IMR-90 (cell line): ENCODE measurements at regions not wholly inside any gene's neighbourhood (a gene's known extent, or its start where the extent isn't known, plus 50 kb on each side); places are given as distances from the start of the nearest gene placed in this dataset.

Experiments used
- BHLHE40 ChIP-seq: fragments of 150-350 bp; IDR thresholded peaks from 2 replicates; pipeline ENCODE4 v1.6.1; 2016; ENCODE audit warnings: mild to moderate bottlenecking, low read depth, low read length
- CEBPB ChIP-seq: IDR thresholded peaks from 2 replicates; pipeline ENCODE4 v1.6.1; 2012; ENCODE audit warnings: low read depth, low read length, improper control_type of control experiment
- MXI1 ChIP-seq: IDR thresholded peaks from 2 replicates; pipeline ENCODE4 v1.6.1; 2012; ENCODE audit warnings: low read depth, mild to moderate bottlenecking, low read length, moderate library complexity, borderline replicate concordance
- POLR2A ChIP-seq: IDR thresholded peaks from 2 replicates; pipeline ENCODE4 v1.6.1; 2012; ENCODE audit warnings: mild to moderate bottlenecking, low read depth, low read length
- RAD21 ChIP-seq: IDR thresholded peaks from 2 replicates; pipeline ENCODE4 v1.6.1; 2012; ENCODE audit warnings: low read length, improper control_type of control experiment
- RCOR1 ChIP-seq: IDR thresholded peaks from 2 replicates; pipeline ENCODE4 v1.6.1; 2012; ENCODE audit warnings: mild to moderate bottlenecking, low read length, improper control_type of control experiment; ENCODE audit not compliant: insufficient replicate concordance
- TF ChIP-seq, protein P1 (sequence below): conservative IDR thresholded peaks from 2 replicates; pipeline ENCODE4 v1.5.1; 2012; ENCODE audit warnings: mild to moderate bottlenecking, low read depth, low read length, improper control_type of control experiment
- TF ChIP-seq, protein P2 (sequence below): fragments of 150-350 bp; IDR thresholded peaks from 2 replicates; pipeline ENCODE4 v1.6.1; 2017; ENCODE audit warnings: mild to moderate bottlenecking, antibody characterized with exemption, low read length, low read depth

DNA sequence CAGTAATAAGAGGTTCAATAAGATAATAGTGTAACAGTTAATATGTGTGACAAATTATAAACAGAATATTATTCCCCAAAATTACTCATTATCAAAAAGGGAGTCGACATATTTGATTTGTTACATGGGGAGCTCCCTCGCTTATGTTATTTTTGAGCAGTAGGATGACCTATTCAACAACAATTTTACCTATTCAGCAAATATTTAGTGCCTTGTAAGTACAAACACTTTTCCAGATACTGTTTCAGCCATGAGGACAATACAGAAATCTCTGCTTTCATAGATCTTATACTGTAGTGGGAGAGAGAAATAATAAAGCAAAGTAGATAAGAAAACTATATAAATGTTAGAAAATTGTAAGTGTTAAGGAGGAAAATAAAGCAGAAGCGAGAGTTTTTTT is 1342.8 kb upstream of the WWC1 start:
- TF ChIP-seq, protein P1, sequence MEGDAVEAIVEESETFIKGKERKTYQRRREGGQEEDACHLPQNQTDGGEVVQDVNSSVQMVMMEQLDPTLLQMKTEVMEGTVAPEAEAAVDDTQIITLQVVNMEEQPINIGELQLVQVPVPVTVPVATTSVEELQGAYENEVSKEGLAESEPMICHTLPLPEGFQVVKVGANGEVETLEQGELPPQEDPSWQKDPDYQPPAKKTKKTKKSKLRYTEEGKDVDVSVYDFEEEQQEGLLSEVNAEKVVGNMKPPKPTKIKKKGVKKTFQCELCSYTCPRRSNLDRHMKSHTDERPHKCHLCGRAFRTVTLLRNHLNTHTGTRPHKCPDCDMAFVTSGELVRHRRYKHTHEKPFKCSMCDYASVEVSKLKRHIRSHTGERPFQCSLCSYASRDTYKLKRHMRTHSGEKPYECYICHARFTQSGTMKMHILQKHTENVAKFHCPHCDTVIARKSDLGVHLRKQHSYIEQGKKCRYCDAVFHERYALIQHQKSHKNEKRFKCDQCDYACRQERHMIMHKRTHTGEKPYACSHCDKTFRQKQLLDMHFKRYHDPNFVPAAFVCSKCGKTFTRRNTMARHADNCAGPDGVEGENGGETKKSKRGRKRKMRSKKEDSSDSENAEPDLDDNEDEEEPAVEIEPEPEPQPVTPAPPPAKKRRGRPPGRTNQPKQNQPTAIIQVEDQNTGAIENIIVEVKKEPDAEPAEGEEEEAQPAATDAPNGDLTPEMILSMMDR: no peak
- TF ChIP-seq BHLHE40: no peak
- no peak for TF ChIP-seq RAD21
- TF ChIP-seq, protein P2, sequence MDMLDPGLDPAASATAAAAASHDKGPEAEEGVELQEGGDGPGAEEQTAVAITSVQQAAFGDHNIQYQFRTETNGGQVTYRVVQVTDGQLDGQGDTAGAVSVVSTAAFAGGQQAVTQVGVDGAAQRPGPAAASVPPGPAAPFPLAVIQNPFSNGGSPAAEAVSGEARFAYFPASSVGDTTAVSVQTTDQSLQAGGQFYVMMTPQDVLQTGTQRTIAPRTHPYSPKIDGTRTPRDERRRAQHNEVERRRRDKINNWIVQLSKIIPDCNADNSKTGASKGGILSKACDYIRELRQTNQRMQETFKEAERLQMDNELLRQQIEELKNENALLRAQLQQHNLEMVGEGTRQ: no peak
- TF ChIP-seq RCOR1: no peak
- no peak for TF ChIP-seq MXI1
- no peak for TF ChIP-seq POLR2A
- TF ChIP-seq CEBPB: no peak
